LNCAP (cell line): ENCODE measurements at regions not wholly inside any gene's neighbourhood (a gene's known extent, or its start where the extent isn't known, plus 50 kb on each side); places are given as distances from the start of the nearest gene placed in this dataset.

Experiments
- CTCF ChIP-seq: fragments of 450-650 bp; IDR thresholded peaks from 2 replicates; pipeline ENCODE4 v1.5.1; 2017; ENCODE audit warnings: mild to moderate bottlenecking

GRCh38 chr7:142248-142941 is 50.0 kb upstream of the FAM20C start:
- TF ChIP-seq CTCF: no peak
